Activated naive CD4-positive, alpha-beta T cell treated with anti-CD3 and anti-CD28 coated beads, Interleukin-2, amount 50 U/mL, for 72 hours (primary cell): ENCODE measurements at regions not wholly inside any gene's neighbourhood (a gene's known extent, or its start where the extent isn't known, plus 50 kb on each side); places are given as distances from the start of the nearest gene placed in this dataset.
"Not testable (repeated sequence)": the region's sequence is repeated elsewhere in the genome, so short reads cannot be mapped to it uniquely, and the experiment has no call there.

Experiments used
- ATAC-seq, 2 donors: fragments of 150-1000 bp; cut with Tn5 transposase; 2 replicates each; pipeline ENCODE4 v1.10.0; 2021; ENCODE audit warnings: mild to moderate bottlenecking in 2 of 2, moderate library complexity in 2 of 2
- DNase-seq, 2 donors: peaks; one replicate each; pipeline ENCODE4 v3.0.0; 2021 to 2022; ENCODE audit warnings: low spot score in 2 of 2
- H3K27ac Mint-ChIP-seq, 2 donors: one replicate each; pipeline ENCODE4 v1.8.0; 2022; ENCODE audit warnings: mild to moderate bottlenecking in 2 of 2, mixed read lengths in 2 of 2
- H3K36me3 Mint-ChIP-seq, 2 donors: one replicate each; pipeline ENCODE4 v1.8.0; 2022; ENCODE audit warnings: mixed read lengths in 2 of 2
- H3K9me3 Mint-ChIP-seq, 2 donors: one replicate each; pipeline ENCODE4 v1.8.0; 2022; ENCODE audit warnings: mixed read lengths in 2 of 2

DNA sequence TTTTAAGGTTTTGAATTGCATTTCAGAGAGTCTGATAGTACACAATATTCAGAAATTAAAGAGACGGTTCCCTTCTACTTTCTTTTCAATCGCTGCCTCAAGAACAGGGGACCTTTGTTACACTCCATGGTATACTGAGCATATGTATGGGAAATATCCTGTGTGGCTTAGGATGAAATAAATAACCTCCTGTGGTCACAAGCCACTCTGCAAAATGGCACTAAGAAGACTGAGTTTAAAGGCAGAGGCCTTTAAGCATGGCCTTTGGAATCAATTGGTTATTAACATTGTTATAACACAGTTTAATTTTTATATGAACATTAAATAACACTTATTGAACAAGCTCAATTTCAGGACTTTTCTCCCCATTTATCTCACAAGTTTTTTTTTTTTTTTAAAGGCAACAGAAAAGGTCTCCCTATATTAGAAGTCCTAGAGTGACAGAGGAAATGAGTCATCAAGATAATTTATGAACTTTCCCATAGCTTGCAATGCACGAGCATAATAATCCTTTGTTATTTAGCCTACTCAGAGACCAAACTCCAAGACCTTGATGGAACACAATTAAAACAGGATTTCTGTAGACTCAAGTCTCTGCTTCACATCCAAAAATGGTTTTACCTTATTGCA, 341.9 kb downstream of the TMEM167A start:
- peaks cover 0 to 7% of the 10 kb centered on the region in 2 donors for H3K9me3 Mint-ChIP-seq
- peaks cover 0 to 4% of the 10 kb centered on the region in 2 donors for H3K36me3 Mint-ChIP-seq
- H3K27ac Mint-ChIP-seq = no peak overlapping the region
- ATAC-seq (no peak), DNase-seq (no peak)

DNA sequence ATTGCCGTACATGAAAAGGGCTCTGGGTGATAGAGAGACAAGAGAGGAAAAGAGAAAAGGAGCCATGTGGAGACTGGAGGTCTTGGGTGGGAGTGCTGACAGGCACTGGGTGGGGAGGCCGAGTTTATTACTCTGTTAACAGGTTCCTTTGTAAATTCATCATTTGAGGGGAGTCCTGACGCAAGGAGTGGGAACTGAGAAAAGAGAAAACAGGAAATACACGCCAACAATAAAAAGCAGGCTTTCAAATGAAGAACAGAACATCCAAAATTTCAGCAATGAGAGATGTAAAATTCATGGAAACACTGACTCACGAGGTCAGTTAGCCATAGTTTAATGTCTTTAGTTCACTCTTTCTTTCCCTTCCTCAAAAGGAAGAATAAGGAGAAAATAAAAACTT, 342.8 kb downstream of the TMEM167A start:
- Mint-ChIP-seq H3K27ac (no peak overlapping the region), H3K36me3 (peaks cover 0 to 4% of the 10 kb centered on the region in 2 donors), H3K9me3 (peaks cover 0 to 7% of the 10 kb centered on the region in 2 donors)
- no peak for DNase-seq
- no peak for ATAC-seq

DNA sequence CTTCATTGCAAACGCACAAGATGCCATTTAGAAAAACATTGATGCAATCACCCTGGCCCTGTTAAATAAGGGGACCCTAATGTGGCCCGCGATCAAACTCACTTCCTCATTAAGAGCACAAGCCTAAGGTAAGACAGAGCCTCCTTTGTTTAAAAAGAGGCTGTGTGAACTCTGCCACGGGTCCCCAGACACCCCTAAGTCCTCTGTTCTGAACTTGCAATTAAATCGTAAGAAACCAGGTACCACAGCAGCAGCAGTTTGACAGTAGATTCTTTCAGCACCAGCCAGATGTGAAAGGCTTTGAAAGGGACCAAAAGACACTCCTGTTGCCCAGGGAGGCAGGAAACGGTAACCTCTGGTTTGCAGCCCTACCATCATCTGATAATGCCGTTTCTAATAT, 346.3 kb downstream of the TMEM167A start:
- H3K36me3 Mint-ChIP-seq = no peaks in the 10 kb centered on the region
- no peak overlapping the region for H3K27ac Mint-ChIP-seq
- peaks cover 3 to 9% of the 10 kb centered on the region in 2 donors for H3K9me3 Mint-ChIP-seq
- no peak for ATAC-seq
- no peak for DNase-seq

DNA sequence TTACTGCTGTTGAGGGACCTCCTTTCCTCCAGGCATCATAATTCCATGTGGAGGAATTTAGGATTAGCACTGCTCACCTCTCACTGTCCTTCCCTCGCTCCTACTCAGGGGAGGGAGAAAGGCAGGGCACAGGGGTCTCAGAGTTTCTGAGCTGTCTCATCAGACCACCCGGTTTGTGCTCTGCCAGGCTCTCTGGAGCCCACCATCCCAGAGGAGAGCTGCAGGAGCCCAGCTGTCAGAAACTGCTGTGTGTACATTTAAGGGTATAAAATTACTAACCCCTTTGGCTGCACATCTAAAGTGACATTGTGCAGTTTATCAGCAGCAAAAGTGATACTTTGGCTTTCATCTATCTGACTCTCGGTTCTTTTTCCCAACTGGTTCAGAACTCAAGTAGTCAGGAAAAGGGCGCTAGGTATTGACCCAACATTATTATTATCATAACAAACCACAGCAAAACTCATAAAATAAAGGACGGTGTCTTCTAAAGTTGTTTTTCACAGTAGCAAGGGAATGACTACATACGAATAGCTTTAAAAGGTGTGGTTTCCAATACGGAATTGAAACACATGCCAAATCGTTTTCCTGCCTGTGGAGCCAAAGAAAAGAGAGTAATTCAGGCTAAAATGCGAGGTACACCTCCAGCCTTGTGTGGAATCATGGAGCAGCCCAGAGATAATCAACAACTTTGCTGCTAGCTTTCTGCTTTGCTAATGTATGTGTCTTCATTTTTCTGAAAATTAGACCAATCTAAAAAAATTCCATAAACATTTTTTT, 348.1 kb downstream of the TMEM167A start:
- no peak for DNase-seq
- ATAC-seq = no peak
- Mint-ChIP-seq H3K9me3 (peaks cover 3 to 9% of the 10 kb centered on the region in 2 donors), H3K27ac (no peak overlapping the region), H3K36me3 (no peaks in the 10 kb centered on the region)

DNA sequence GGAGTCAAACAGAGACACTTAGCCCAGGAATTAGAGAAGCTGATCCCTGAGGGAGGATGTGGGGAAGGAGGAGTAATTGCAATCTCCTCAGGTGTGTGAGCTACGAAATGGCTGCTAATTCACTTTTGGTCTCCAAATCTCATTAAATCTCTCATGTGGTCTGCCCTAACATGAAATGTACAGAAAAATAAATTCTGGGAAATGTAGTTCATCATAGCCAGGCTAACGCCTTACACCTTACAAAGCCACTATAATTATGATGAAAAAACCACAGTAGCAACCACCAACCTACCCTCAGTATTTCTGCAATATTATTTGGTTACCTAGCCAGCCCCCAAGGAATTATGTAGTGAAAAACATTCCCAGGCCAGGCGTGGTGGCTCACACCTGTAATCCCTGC, 354.0 kb downstream of the TMEM167A start:
- peaks cover 3 to 4% of the 10 kb centered on the region in 2 donors for H3K9me3 Mint-ChIP-seq
- ATAC-seq (no peak), DNase-seq (no peak)
- H3K27ac Mint-ChIP-seq = no peak overlapping the region
- no peaks in the 10 kb centered on the region for H3K36me3 Mint-ChIP-seq

GRCh38 chr5:82721087-82721410, 356.1 kb downstream of the TMEM167A start:
- no peak for DNase-seq
- ATAC-seq = no peak
- Mint-ChIP-seq H3K36me3 (no peaks in the 10 kb centered on the region), H3K27ac (no peak overlapping the region), H3K9me3 (no peaks in the 10 kb centered on the region)

- no peaks in the 10 kb centered on the region for H3K9me3 Mint-ChIP-seq
- no peaks in the 10 kb centered on the region for H3K36me3 Mint-ChIP-seq
- no peak overlapping the region for H3K27ac Mint-ChIP-seq
- ATAC-seq (no peak), DNase-seq (no peak)
Observed at GRCh38 chr5:82720213-82721086, 356.7 kb downstream of the TMEM167A start.

GRCh38 chr5:82719368-82719767, 357.8 kb downstream of the TMEM167A start:
- ATAC-seq (no peak), DNase-seq (no peak)
- Mint-ChIP-seq H3K36me3 (no peaks in the 10 kb centered on the region), H3K27ac (no peak overlapping the region), H3K9me3 (no peaks in the 10 kb centered on the region)

DNA sequence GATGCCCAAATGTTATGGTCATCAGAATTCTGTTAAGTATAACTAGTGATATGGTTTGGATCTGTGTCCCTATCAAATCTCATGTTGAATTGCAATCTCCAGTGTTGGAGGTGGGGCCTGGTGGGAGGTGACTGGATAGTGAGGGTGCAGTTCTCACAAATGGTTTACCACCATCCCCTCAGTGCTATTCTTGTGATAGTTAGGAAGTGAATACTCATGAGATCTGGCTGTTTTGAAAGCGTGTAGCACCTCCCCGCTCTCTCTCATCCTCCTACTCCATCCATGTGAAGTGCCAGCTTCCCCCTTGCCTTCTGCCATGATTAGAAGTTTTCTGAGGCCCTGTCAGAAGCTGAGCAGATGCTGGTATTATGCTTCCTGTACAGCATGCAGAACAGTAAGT, 359.5 kb downstream of the TMEM167A start:
- ATAC-seq (no peak), DNase-seq (no peak)
- no peak overlapping the region for H3K27ac Mint-ChIP-seq
- no peaks in the 10 kb centered on the region for H3K36me3 Mint-ChIP-seq
- no peaks in the 10 kb centered on the region for H3K9me3 Mint-ChIP-seq

GRCh38 chr5:82714732-82715131, 362.5 kb downstream of the TMEM167A start:
- not testable (repeated sequence) for DNase-seq, ATAC-seq, H3K27ac Mint-ChIP-seq, H3K36me3 Mint-ChIP-seq, H3K9me3 Mint-ChIP-seq

GRCh38 chr5:82713811-82714210, 363.4 kb downstream of the TMEM167A start:
- DNase-seq (no peak), ATAC-seq (no peak)
- no peak overlapping the region for H3K27ac Mint-ChIP-seq
- H3K36me3 Mint-ChIP-seq = no peaks in the 10 kb centered on the region
- no peaks in the 10 kb centered on the region for H3K9me3 Mint-ChIP-seq

DNA sequence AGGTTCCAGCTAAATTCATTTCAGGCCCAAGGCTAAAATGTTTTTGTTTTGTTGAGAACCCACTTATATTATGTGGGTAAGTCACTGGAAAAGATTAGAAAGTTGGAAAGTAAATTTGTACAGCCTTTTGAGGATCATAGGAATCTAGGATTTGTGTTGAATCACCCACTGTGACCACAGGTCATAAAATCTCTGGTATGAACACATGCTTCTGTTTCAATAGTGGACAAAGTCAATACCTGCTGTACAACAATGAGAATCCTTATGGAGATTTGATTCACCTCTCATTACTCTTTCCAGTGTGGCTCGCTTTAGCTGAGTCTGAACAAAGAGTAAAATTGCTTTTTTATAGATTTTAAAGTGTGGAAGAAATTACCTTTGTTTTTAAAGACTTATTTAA, 369.5 kb downstream of the TMEM167A start:
- Mint-ChIP-seq H3K36me3 (no peaks in the 10 kb centered on the region), H3K9me3 (no peaks in the 10 kb centered on the region), H3K27ac (no peak overlapping the region)
- no peak for DNase-seq
- ATAC-seq = no peak

GRCh38 chr5:82704381-82704780, 372.8 kb downstream of the TMEM167A start:
- Mint-ChIP-seq H3K27ac (no peak overlapping the region), H3K36me3 (no peaks in the 10 kb centered on the region), H3K9me3 (no peaks in the 10 kb centered on the region)
- ATAC-seq = no peak
- no peak for DNase-seq

DNA sequence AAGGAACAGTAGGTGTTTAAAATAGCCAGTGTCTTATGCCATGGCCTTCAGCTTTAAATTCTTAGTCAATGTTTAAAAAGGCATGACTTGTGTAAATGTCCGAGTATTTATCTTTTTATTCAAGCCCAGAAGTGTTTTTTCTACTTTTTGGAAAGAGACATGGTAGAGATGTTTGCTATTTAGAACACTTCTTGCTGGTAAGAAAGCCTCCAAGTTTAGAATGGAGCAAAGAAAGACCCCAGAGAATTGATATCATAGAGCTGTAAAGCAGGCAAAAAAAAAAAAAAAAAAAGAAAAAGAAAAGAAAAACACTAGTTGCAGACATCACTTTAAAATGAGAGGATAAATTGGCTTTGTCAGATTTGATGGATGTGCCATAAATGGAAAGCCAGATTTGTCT, 375.1 kb downstream of the TMEM167A start:
- H3K27ac Mint-ChIP-seq = no peak overlapping the region
- ATAC-seq (no peak), DNase-seq (no peak)
- H3K36me3 Mint-ChIP-seq = no peaks in the 10 kb centered on the region
- H3K9me3 Mint-ChIP-seq = no peaks in the 10 kb centered on the region

DNA sequence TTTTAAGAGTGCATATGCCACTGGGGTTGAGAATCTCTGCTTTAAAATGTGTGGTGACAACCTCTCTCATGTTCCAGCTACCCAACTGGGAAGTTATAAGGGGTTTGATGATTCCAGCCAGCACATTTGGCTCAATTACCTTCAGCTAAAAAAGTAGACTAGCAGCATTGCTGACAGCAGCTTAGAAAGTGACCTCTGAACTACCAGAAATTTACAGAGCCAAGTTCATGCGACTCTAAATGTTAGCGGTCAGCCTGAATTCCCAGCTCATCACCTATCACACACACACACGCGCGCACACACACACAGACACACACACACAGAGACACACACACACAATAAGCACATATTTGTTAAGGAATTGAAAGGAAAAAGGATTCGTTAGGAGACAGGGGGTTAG, 377.5 kb downstream of the TMEM167A start:
- no peak overlapping the region for H3K27ac Mint-ChIP-seq
- no peaks in the 10 kb centered on the region for H3K36me3 Mint-ChIP-seq
- DNase-seq = no peak
- no peak for ATAC-seq
- H3K9me3 Mint-ChIP-seq = no peaks in the 10 kb centered on the region

DNA sequence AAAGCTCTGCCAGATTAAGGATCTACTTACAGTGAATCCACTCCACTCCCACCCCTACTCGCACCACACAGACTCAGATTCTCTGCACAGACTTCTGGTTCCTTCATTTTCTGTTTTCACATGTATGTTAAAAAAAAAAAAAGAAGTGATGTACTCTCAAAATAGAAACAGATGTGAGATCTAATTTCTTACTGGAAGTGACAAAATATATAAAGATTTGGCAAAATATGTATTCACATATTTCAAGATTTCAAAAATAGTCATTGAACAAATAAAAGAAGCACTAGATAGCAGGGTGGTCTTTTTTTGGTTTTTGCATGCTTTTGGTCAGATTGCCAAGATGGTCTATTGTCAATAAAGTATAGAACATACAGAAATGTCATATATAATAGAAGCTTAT, 379.2 kb downstream of the TMEM167A start:
- no peak for ATAC-seq
- Mint-ChIP-seq H3K9me3 (no peaks in the 10 kb centered on the region), H3K27ac (no peak overlapping the region), H3K36me3 (no peaks in the 10 kb centered on the region)
- DNase-seq = no peak

DNA sequence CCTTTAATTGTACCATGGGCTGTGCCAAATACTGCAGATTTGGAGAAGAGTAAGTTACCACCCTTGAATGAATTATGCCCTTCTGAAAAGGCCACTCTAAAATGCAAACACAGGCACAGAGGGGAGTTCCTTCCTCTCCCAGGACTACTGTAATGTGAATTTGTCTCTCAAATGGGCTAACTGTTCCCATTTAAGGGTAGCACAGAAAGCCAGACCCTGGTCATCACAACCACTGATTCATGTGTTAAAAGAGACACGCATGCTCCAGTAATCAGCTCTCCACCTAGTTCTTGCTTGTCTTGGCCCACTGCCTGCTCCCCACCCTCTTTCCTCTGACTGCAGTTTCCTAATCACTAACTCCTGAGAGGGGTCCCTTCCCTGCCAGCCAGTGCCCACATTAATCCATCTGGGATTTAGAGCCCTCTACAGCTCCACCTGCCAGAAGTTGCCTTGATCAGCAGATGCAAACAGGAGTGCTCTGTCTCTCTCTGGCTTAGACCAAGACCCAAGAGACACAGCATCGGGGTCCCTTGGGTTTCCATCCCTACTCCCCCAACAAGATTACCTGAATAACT, 382.4 kb downstream of the TMEM167A start:
- ATAC-seq (no peak), DNase-seq (no peak)
- H3K9me3 Mint-ChIP-seq = no peaks in the 10 kb centered on the region
- no peaks in the 10 kb centered on the region for H3K36me3 Mint-ChIP-seq
- H3K27ac Mint-ChIP-seq = no peak overlapping the region
